ENCODE measurements at regions not wholly inside any gene's neighbourhood (a gene's known extent, or its start where the extent isn't known, plus 50 kb on each side); places are given as distances from the start of the nearest gene placed in this dataset.

GRCh38 chr2:83582589-83582988 is 876.5 kb downstream of the SUCLG1 start:
- TF ChIP-seq CTCF (IDR thresholded peaks at IDR 0.05): no peak
- TF ChIP-seq POLR2A (IDR thresholded peaks at IDR 0.05): no peak
- Histone ChIP-seq H3K4me3 (no peak overlapping the region), H3K27ac (no peak overlapping the region), H3K36me3 (no peaks in the 10 kb centered on the region), H3K4me1 (no peaks in the 10 kb centered on the region), H3K9me3 (no peaks in the 10 kb centered on the region), H3K27me3 (no peaks in the 10 kb centered on the region)
- DNase-seq: no peak

GRCh38 chr2:83579507-83579906 is 879.6 kb downstream of the SUCLG1 start:
- Histone ChIP-seq H3K27me3 (no peaks in the 10 kb centered on the region), H3K4me1 (no peaks in the 10 kb centered on the region), H3K9me3 (no peaks in the 10 kb centered on the region), H3K27ac (no peak overlapping the region), H3K36me3 (no peaks in the 10 kb centered on the region), H3K4me3 (no peak overlapping the region)
- no peak for DNase-seq
- TF ChIP-seq POLR2A (IDR thresholded peaks at IDR 0.05): no peak
- no peak for TF ChIP-seq CTCF (IDR thresholded peaks at IDR 0.05)

GRCh38 chr2:83578405-83578804 is 880.7 kb downstream of the SUCLG1 start:
- Histone ChIP-seq H3K27ac (no peak overlapping the region), H3K4me1 (no peaks in the 10 kb centered on the region), H3K27me3 (no peaks in the 10 kb centered on the region), H3K36me3 (no peaks in the 10 kb centered on the region), H3K4me3 (no peak overlapping the region), H3K9me3 (no peaks in the 10 kb centered on the region)
- TF ChIP-seq POLR2A (IDR thresholded peaks at IDR 0.05) (no peak), CTCF (IDR thresholded peaks at IDR 0.05) (no peak)
- no peak for DNase-seq

GRCh38 chr2:83574614-83575013 is 884.5 kb downstream of the SUCLG1 start:
- no peak overlapping the region for H3K27ac ChIP-seq
- no peak for TF ChIP-seq CTCF (IDR thresholded peaks at IDR 0.05)
- no peak for TF ChIP-seq POLR2A (IDR thresholded peaks at IDR 0.05)
- DNase-seq: no peak

GRCh38 chr2:83573060-83573459 is 886.0 kb downstream of the SUCLG1 start:
- H3K4me3 ChIP-seq: no peak overlapping the region

More at GRCh38 chr2:83574614-83575013, 884.5 kb downstream of the SUCLG1 start:
- Histone ChIP-seq H3K36me3 (no peaks in the 10 kb centered on the region), H3K4me3 (no peak overlapping the region), H3K9me3 (no peaks in the 10 kb centered on the region), H3K4me1 (no peaks in the 10 kb centered on the region), H3K27me3 (no peaks in the 10 kb centered on the region)

More at GRCh38 chr2:83573060-83573459, 886.0 kb downstream of the SUCLG1 start:
- H3K4me1 ChIP-seq: no peaks in the 10 kb centered on the region
- DNase-seq: no peak
- no peaks in the 10 kb centered on the region for H3K36me3 ChIP-seq
- no peaks in the 10 kb centered on the region for H3K9me3 ChIP-seq
- no peak overlapping the region for H3K27ac ChIP-seq
- H3K27me3 ChIP-seq: no peaks in the 10 kb centered on the region
- no peak for TF ChIP-seq CTCF (IDR thresholded peaks at IDR 0.05)
- no peak for TF ChIP-seq POLR2A (IDR thresholded peaks at IDR 0.05)
